H9 (cell line): ENCODE measurements at regions not wholly inside any gene's neighbourhood (a gene's known extent, or its start where the extent isn't known, plus 50 kb on each side); places are given as distances from the start of the nearest gene placed in this dataset.
A peak's percentile ranks its signal among the peaks of the same experiment; 100 is the strongest.

Experiments used
- DNase-seq: peaks from one replicate; pipeline ENCODE4 v3.0.0-alpha.2; 2017
- H2AFZ ChIP-seq: one replicate; pipeline ENCODE4 v1.6.1; 2013; ENCODE audit warnings: mild to moderate bottlenecking, low read length, control low read depth, moderate library complexity
- H2AK5ac ChIP-seq: 2 replicates; pipeline ENCODE4 v1.6.1; 2013; ENCODE audit warnings: low read length, control low read depth, mixed read lengths; ENCODE audit not compliant: insufficient read length
- H2BK120ac ChIP-seq: one replicate; pipeline ENCODE4 v1.6.1; 2013; ENCODE audit warnings: low read depth, mild to moderate bottlenecking, low read length, control low read depth, inconsistent platforms; ENCODE audit not compliant: poor library complexity, severe bottlenecking
- H2BK12ac ChIP-seq: 2 replicates; pipeline ENCODE4 v1.6.1; 2013; ENCODE audit warnings: low read length, control low read depth, mixed read lengths, low read depth; ENCODE audit not compliant: insufficient read length
- H2BK15ac ChIP-seq: 2 replicates; pipeline ENCODE4 v1.6.1; 2013; ENCODE audit warnings: low read depth, low read length, control low read depth
- H2BK20ac ChIP-seq: one replicate; pipeline ENCODE4 v1.6.1; 2013; ENCODE audit warnings: low read depth, mild to moderate bottlenecking, low read length, control low read depth, inconsistent platforms; ENCODE audit not compliant: poor library complexity, severe bottlenecking
- H2BK5ac ChIP-seq: 2 replicates; pipeline ENCODE4 v1.6.1; 2013; ENCODE audit warnings: low read length, control low read depth, mixed read lengths; ENCODE audit not compliant: insufficient read length
- H3K14ac ChIP-seq: 2 replicates; pipeline ENCODE4 v1.6.1; 2013; ENCODE audit warnings: low read length, control low read depth; ENCODE audit not compliant: insufficient read depth
- H3K18ac ChIP-seq: 2 replicates; pipeline ENCODE4 v1.6.1; 2013; ENCODE audit warnings: low read depth, mild to moderate bottlenecking, mixed read lengths, low read length, control low read depth; ENCODE audit not compliant: insufficient read length
- H3K23ac ChIP-seq: 2 replicates; pipeline ENCODE4 v1.6.1; 2013; ENCODE audit warnings: low read length, control low read depth, mixed read lengths, low read depth; ENCODE audit not compliant: insufficient read length
- H3K23me2 ChIP-seq: 2 replicates; pipeline ENCODE4 v1.6.1; 2013; ENCODE audit warnings: low read depth, mild to moderate bottlenecking, mixed read lengths, low read length, control low read depth; ENCODE audit not compliant: insufficient read length, poor library complexity, severe bottlenecking
- H3K27ac ChIP-seq: 2 replicates; pipeline ENCODE4 v1.5.1; 2013; ENCODE audit warnings: low read length, control low read depth, mixed read lengths, low read depth; ENCODE audit not compliant: insufficient read length
- H3K27me3 ChIP-seq: 2 replicates; pipeline ENCODE4 v1.6.1; 2013; ENCODE audit warnings: low read length, control low read depth, inconsistent platforms; ENCODE audit not compliant: insufficient read depth
- H3K4ac ChIP-seq: 2 replicates; pipeline ENCODE4 v1.6.1; 2013; ENCODE audit warnings: low read depth, mild to moderate bottlenecking, control low read depth, inconsistent platforms, low read length, moderate library complexity
- H3K4me1 ChIP-seq: 2 replicates; pipeline ENCODE4 v1.6.1; 2013; ENCODE audit warnings: low read length, control low read depth, inconsistent platforms; ENCODE audit not compliant: insufficient read depth
- H3K4me2 ChIP-seq: 2 replicates; pipeline ENCODE4 v1.6.1; 2013; ENCODE audit warnings: low read length, control low read depth, mixed read lengths; ENCODE audit not compliant: insufficient read length, insufficient read depth
- H3K56ac ChIP-seq: 2 replicates; pipeline ENCODE4 v1.6.1; 2013; ENCODE audit warnings: low read depth, mild to moderate bottlenecking, mixed read lengths, low read length, control low read depth; ENCODE audit not compliant: insufficient read length
- H3K79me1 ChIP-seq: 2 replicates; pipeline ENCODE4 v1.6.1; 2013; ENCODE audit warnings: low read depth, mild to moderate bottlenecking, moderate library complexity, low read length, control low read depth, inconsistent platforms; ENCODE audit not compliant: insufficient read depth, poor library complexity, severe bottlenecking
- H3K79me2 ChIP-seq: 2 replicates; pipeline ENCODE4 v1.6.1; 2013; ENCODE audit warnings: low read length, control low read depth, inconsistent platforms; ENCODE audit not compliant: insufficient read depth
- H3K9ac ChIP-seq: 2 replicates; pipeline ENCODE4 v1.6.1; 2013; ENCODE audit warnings: low read length, control low read depth, mixed read lengths; ENCODE audit not compliant: insufficient read length; ENCODE audit errors: extremely low read depth
- H3K9me3 ChIP-seq: one replicate; pipeline ENCODE4 v1.6.1; 2013; ENCODE audit warnings: low read depth, low read length, inconsistent platforms; ENCODE audit not compliant: control insufficient read depth
- H3T11ph ChIP-seq: one replicate; pipeline ENCODE4 v1.6.1; 2013; ENCODE audit warnings: mild to moderate bottlenecking, low read length, control low read depth, inconsistent platforms
- H4K20me1 ChIP-seq: one replicate; pipeline ENCODE4 v1.6.1; 2013; ENCODE audit not compliant: control insufficient read depth, insufficient read length, insufficient read depth
- H4K5ac ChIP-seq: 2 replicates; pipeline ENCODE4 v1.6.1; 2013; ENCODE audit warnings: low read depth, mild to moderate bottlenecking, mixed read lengths, low read length, control low read depth; ENCODE audit not compliant: insufficient read length
- H4K8ac ChIP-seq: replicated peaks from 2 replicates; pipeline ENCODE4 v1.6.1; 2013; ENCODE audit warnings: low read length, control low read depth, mixed read lengths, low read depth; ENCODE audit not compliant: insufficient read length
- H4K91ac ChIP-seq: 2 replicates; pipeline ENCODE4 v1.6.1; 2013; ENCODE audit warnings: low read depth, mild to moderate bottlenecking, moderate library complexity, mixed read lengths, low read length, control low read depth; ENCODE audit not compliant: insufficient read length
- H3K27ac Mint-ChIP-seq, 3 experiments: 2 replicates in 2 of 3; 3 replicates in 1 of 3; pipeline ENCODE4 v1.8.0; 2020 to 2021; ENCODE audit warnings: mixed read lengths in 3 of 3, mild to moderate bottlenecking in 1 of 3, moderate library complexity in 1 of 3
- H3K27me3 Mint-ChIP-seq: 2 replicates; pipeline ENCODE4 v1.8.0; 2021; ENCODE audit warnings: low read depth, mild to moderate bottlenecking, moderate library complexity, mixed read lengths
- H3K36me3 Mint-ChIP-seq, 3 experiments: 2 replicates in 2 of 3; 3 replicates in 1 of 3; pipeline ENCODE4 v1.8.0; 2020 to 2021; ENCODE audit warnings: low read depth in 3 of 3, mixed read lengths in 3 of 3; ENCODE audit not compliant: insufficient read depth in 1 of 3
- H3K4me1 Mint-ChIP-seq, 2 experiments: 2 replicates each; pipeline ENCODE4 v1.8.0; 2020; ENCODE audit warnings: mixed read lengths in 2 of 2
- H3K4me3 Mint-ChIP-seq, 2 experiments: 2 replicates in 1 of 2; 3 replicates in 1 of 2; pipeline ENCODE4 v1.8.0; 2020 to 2021; ENCODE audit warnings: mild to moderate bottlenecking in 2 of 2, mixed read lengths in 2 of 2, moderate library complexity in 1 of 2
- H3K9me3 Mint-ChIP-seq, 2 experiments: 2 replicates in 1 of 2; 3 replicates in 1 of 2; pipeline ENCODE4 v1.8.0; 2020; ENCODE audit warnings: mild to moderate bottlenecking in 2 of 2, mixed read lengths in 2 of 2, moderate library complexity in 1 of 2
- CTCF ChIP-seq: fragments of 200-600 bp; sonication (generic); conservative IDR thresholded peaks from 3 replicates; pipeline ENCODE4 v1.8.0; 2021; ENCODE audit warnings: antibody characterized with exemption, mild to moderate bottlenecking
- WGBS: extraction: QIAGEN DNeasy Blood & Tissue Kit; methylation state at CpG from one replicate; pipeline ENCODE4 v1.1.7; 2013; ENCODE audit warnings: missing lambda C conversion rate, low lambda C conversion rate, mixed read lengths; ENCODE audit not compliant: insufficient read length; ENCODE audit errors: extremely low coverage; 5-methylcytosine and 5-hydroxymethylcytosine counted together

- H3K4me1 ChIP-seq: no peaks in the 10 kb centered on the region
- no peak overlapping the region for H3K4ac ChIP-seq
- peaks cover 5% of the 10 kb centered on the region for H3K79me1 ChIP-seq
- no peak overlapping the region for H3K56ac ChIP-seq
- no peak overlapping the region for H2BK120ac ChIP-seq
- H4K20me1 ChIP-seq: no peaks in the 10 kb centered on the region
- H3K9me3 ChIP-seq: no peaks in the 10 kb centered on the region
- Mint-ChIP-seq H3K27ac (peak overlapping the region in 1 of 3 experiments; percentile 67; a peak in 1 of 7 replicates), H3K9me3 (no peaks in the 10 kb centered on the region), H3K4me3 (no peak overlapping the region), H3K27me3 (no peaks in the 10 kb centered on the region), H3K4me1 (peaks cover 8 to 14% of the 10 kb centered on the region in 2 experiments; a peak in 3 of 4 replicates), H3K36me3 (no peaks in the 10 kb centered on the region; a peak in 2 of 7 replicates)
- H2BK12ac ChIP-seq: no peak overlapping the region
- WGBS: no CpG with 5 or more reads among the region's 3 CpGs
- no peak overlapping the region for H4K8ac ChIP-seq
- no peak overlapping the region for H3K27ac ChIP-seq
- H2BK5ac ChIP-seq: no peak overlapping the region
- H3K23ac ChIP-seq: no peak overlapping the region
- no peak overlapping the region for H3K9ac ChIP-seq
- no peak overlapping the region for H2AK5ac ChIP-seq
- H2AFZ ChIP-seq: no peak overlapping the region
- no peaks in the 10 kb centered on the region for H3K27me3 ChIP-seq
- no peak overlapping the region for H3K4me2 ChIP-seq
- DNase-seq: no peak
- no peak overlapping the region for H2BK15ac ChIP-seq
- H2BK20ac ChIP-seq: no peak overlapping the region
- no peak overlapping the region for H4K5ac ChIP-seq
- H4K91ac ChIP-seq: no peak overlapping the region
- no peak overlapping the region for H3K14ac ChIP-seq
- no peak overlapping the region for H3K18ac ChIP-seq
- H3K79me2 ChIP-seq: no peaks in the 10 kb centered on the region; the same call in 1 of the 2 replicates
- H3K23me2 ChIP-seq: no peaks in the 10 kb centered on the region
- no peak overlapping the region for H3T11ph ChIP-seq
- no peak for TF ChIP-seq CTCF
Observed at GRCh38 chr6:4004249-4004648, 74.7 kb downstream of the FAM217A start.
